Right ventricle myocardium inferior (tissue), 1 donor: ENCODE measurements at regions not wholly inside any gene's neighbourhood (a gene's known extent, or its start where the extent isn't known, plus 50 kb on each side); places are given as distances from the start of the nearest gene placed in this dataset.

ENCODE experiments used
- ATAC-seq: fragments of 200-7000 bp; cut with Tn5 transposase; one replicate; pipeline ENCODE4 v1.9.1; 2020; ENCODE audit warnings: mild to moderate bottlenecking, moderate library complexity
- DNase-seq: peaks from one replicate; pipeline ENCODE4 v3.0.0; 2021; ENCODE audit errors: missing footprints
- intact Hi-C: fragments of 100-400 bp; cut with DNase I; formaldehyde crosslinking; loops from one replicate; pipeline ENCODE4 v1.11.0; 2022
- donor health status: DM: no; HTN: yes; CAD: no; lungs with severe emphysema.

- intact Hi-C loops: no loop called here
- ATAC-seq (no peak), DNase-seq (no peak)
Observed at GRCh38 chr11:106202935-106203620, 125.6 kb downstream of the AASDHPPT start.

- no peak for ATAC-seq
- DNase-seq: no peak
- intact Hi-C loops: no loop called here
Observed at GRCh38 chr11:106208760-106209159, 131.3 kb downstream of the AASDHPPT start.

GRCh38 chr11:106212081-106212480, 134.6 kb downstream of the AASDHPPT start:
- DNase-seq: no peak
- intact Hi-C loops: no loop called here

GRCh38 chr11:106216281-106216680, 138.8 kb downstream of the AASDHPPT start:
- intact Hi-C loops: no loop called here
- no peak for DNase-seq
- ATAC-seq: no peak

More at GRCh38 chr11:106212081-106212480, 134.6 kb downstream of the AASDHPPT start:
- no peak for ATAC-seq

GRCh38 chr11:106217456-106217855, 140.0 kb downstream of the AASDHPPT start:
- ATAC-seq (no peak), DNase-seq (no peak)
- intact Hi-C loops: no loop called here

- intact Hi-C loops: no loop called here
- DNase-seq: no peak
- ATAC-seq: no peak
Observed at GRCh38 chr11:106218106-106218505, 140.6 kb downstream of the AASDHPPT start.

GRCh38 chr11:106222626-106223025, 145.2 kb downstream of the AASDHPPT start:
- ATAC-seq: no peak
- DNase-seq: no peak
- intact Hi-C loops: no loop called here

GRCh38 chr11:106224172-106224571, 146.7 kb downstream of the AASDHPPT start:
- intact Hi-C loops: no loop called here
- ATAC-seq (no peak), DNase-seq (no peak)

- DNase-seq (no peak), ATAC-seq (no peak)
- intact Hi-C loops: no loop called here
Observed at GRCh38 chr11:106228996-106229395, 151.5 kb downstream of the AASDHPPT start.

- ATAC-seq: no peak
- DNase-seq: no peak
- intact Hi-C loops: no loop called here
Observed at GRCh38 chr11:106231591-106231990, 154.1 kb downstream of the AASDHPPT start.

GRCh38 chr11:106233191-106233590, 155.7 kb downstream of the AASDHPPT start:
- intact Hi-C loops: no loop called here
- ATAC-seq: no peak
- no peak for DNase-seq

GRCh38 chr11:106234794-106235193, 157.3 kb downstream of the AASDHPPT start:
- ATAC-seq: no peak
- DNase-seq: no peak
- intact Hi-C loops: no loop called here

- no peak for ATAC-seq
- no peak for DNase-seq
- intact Hi-C loops: no loop called here
Observed at GRCh38 chr11:106236295-106236694, 158.8 kb downstream of the AASDHPPT start.

GRCh38 chr11:106238704-106239360, 161.4 kb downstream of the AASDHPPT start:
- ATAC-seq (no peak), DNase-seq (no peak)
- intact Hi-C loops: no loop called here

- intact Hi-C loops: no loop called here
- DNase-seq: no peak
- no peak for ATAC-seq
Observed at GRCh38 chr11:106241601-106242257, 164.3 kb downstream of the AASDHPPT start.

GRCh38 chr11:106242718-106243415, 165.4 kb downstream of the AASDHPPT start:
- no peak for ATAC-seq
- intact Hi-C loops: no loop called here
- DNase-seq: no peak

- ATAC-seq (no peak), DNase-seq (no peak)
- intact Hi-C loops: no loop called here
Observed at GRCh38 chr11:106246495-106246894, 169.0 kb downstream of the AASDHPPT start.

- no peak for ATAC-seq
- intact Hi-C loops: no loop called here
Observed at GRCh38 chr11:106249617-106250239, 172.3 kb downstream of the AASDHPPT start.

GRCh38 chr11:106262852-106263251, 185.4 kb downstream of the AASDHPPT start:
- intact Hi-C loops: no loop called here
- no peak for ATAC-seq

More at GRCh38 chr11:106249617-106250239, 172.3 kb downstream of the AASDHPPT start:
- DNase-seq: no peak

More at GRCh38 chr11:106262852-106263251, 185.4 kb downstream of the AASDHPPT start:
- no peak for DNase-seq
